Mammary epithelial cell (primary cell): ENCODE measurements at regions not wholly inside any gene's neighbourhood (a gene's known extent, or its start where the extent isn't known, plus 50 kb on each side); places are given as distances from the start of the nearest gene placed in this dataset.

Experiments used
- CTCF ChIP-seq, 2 donors: IDR thresholded peaks in 1 of 2; conservative IDR thresholded peaks in 1 of 2; 2 replicates each; pipeline ENCODE4 v1.5.1; 2011 to 2012; ENCODE audit warnings: inconsistent platforms in 2 of 2, low read length in 2 of 2, mild to moderate bottlenecking in 2 of 2, control low read depth in 1 of 2, low read depth in 1 of 2; ENCODE audit not compliant: insufficient read depth in 1 of 2; ENCODE audit errors: extremely low read depth in 1 of 2
- EZH2 ChIP-seq: IDR thresholded peaks from 2 replicates; pipeline ENCODE4 v1.6.1; 2012; ENCODE audit warnings: low read length, inconsistent platforms, borderline replicate concordance

GRCh38 chr4:122007016-122007415 lies 55.2 kb upstream of the TRPC3 start:
- TF ChIP-seq CTCF (conservative IDR thresholded peaks at IDR 0.05 in 1 of 2, IDR thresholded peaks at IDR 0.05 in 1 of 2; ENCODE audit: extremely low read depth in 1 of 2, insufficient read depth in 1 of 2, low read depth in 1 of 2, low read length in 2 of 2) (no peak), EZH2 (no peak)
